Left ventricle myocardium inferior (tissue), 1 donor: ENCODE measurements at regions not wholly inside any gene's neighbourhood (a gene's known extent, or its start where the extent isn't known, plus 50 kb on each side); places are given as distances from the start of the nearest gene placed in this dataset.
A peak's percentile ranks its signal among the peaks of the same experiment; 100 is the strongest.

Experiments
- DNase-seq: peaks from one replicate; pipeline ENCODE4 v3.0.0-alpha.2; 2020
- H3K27ac ChIP-seq: fragments of 200-600 bp; replicated peaks from 2 replicates; pipeline ENCODE4 v1.8.0; 2021
- H3K27me3 ChIP-seq: fragments of 200-600 bp; 2 replicates; pipeline ENCODE4 v1.8.0; 2021; ENCODE audit warnings: low read depth
- H3K36me3 ChIP-seq: fragments of 200-600 bp; 2 replicates; pipeline ENCODE4 v1.8.0; 2021
- H3K4me1 ChIP-seq: fragments of 200-600 bp; 2 replicates; pipeline ENCODE4 v1.8.0; 2021
- H3K4me3 ChIP-seq: fragments of 200-600 bp; 2 replicates; pipeline ENCODE4 v1.8.0; 2021; ENCODE audit warnings: mild to moderate bottlenecking, moderate library complexity
- H3K9me3 ChIP-seq: fragments of 200-600 bp; replicated peaks from 2 replicates; pipeline ENCODE4 v1.8.0; 2021
- intact Hi-C: fragments of 100-400 bp; cut with micrococcal nuclease; formaldehyde crosslinking; loops from one replicate; pipeline ENCODE4 v1.11.0; 2022
- TF ChIP-seq, protein P1 (sequence below): fragments of 200-600 bp; IDR thresholded peaks from 2 replicates; pipeline ENCODE4 v1.8.0; 2021; ENCODE audit warnings: antibody characterized with exemption, mild to moderate bottlenecking, borderline replicate concordance
- donor health status: DM: no; HTN: yes; CAD: no; lungs with severe emphysema.

DNA sequence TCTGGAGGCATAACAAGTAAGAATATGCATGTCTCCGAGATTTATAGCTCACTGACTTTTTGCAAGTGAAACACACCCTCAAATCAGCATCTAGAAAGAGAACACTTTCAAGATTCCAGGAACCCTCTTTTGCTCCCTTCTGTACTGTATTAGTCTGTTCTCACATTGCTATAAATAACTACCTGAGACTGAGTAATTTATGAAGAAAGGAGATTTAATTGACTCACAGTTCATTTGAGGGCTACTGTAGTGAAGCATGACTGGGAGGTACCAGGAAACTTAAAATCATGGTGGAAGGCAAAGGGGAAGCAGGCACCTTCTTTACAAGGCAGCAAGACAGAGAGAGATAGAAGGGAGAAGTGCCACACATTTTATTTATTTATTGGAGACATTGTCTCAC lies 269.9 kb downstream of the UTRN start:
- intact Hi-C loops: no loop called here
- Histone ChIP-seq H3K36me3 (peaks cover 80% of the 10 kb centered on the region), H3K4me3 (no peak overlapping the region), H3K9me3 (no peaks in the 10 kb centered on the region), H3K27me3 (no peaks in the 10 kb centered on the region), H3K27ac (no peak overlapping the region), H3K4me1 (peaks cover 6% of the 10 kb centered on the region)
- TF ChIP-seq, protein P1, sequence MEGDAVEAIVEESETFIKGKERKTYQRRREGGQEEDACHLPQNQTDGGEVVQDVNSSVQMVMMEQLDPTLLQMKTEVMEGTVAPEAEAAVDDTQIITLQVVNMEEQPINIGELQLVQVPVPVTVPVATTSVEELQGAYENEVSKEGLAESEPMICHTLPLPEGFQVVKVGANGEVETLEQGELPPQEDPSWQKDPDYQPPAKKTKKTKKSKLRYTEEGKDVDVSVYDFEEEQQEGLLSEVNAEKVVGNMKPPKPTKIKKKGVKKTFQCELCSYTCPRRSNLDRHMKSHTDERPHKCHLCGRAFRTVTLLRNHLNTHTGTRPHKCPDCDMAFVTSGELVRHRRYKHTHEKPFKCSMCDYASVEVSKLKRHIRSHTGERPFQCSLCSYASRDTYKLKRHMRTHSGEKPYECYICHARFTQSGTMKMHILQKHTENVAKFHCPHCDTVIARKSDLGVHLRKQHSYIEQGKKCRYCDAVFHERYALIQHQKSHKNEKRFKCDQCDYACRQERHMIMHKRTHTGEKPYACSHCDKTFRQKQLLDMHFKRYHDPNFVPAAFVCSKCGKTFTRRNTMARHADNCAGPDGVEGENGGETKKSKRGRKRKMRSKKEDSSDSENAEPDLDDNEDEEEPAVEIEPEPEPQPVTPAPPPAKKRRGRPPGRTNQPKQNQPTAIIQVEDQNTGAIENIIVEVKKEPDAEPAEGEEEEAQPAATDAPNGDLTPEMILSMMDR: no peak
- no peak for DNase-seq

DNA sequence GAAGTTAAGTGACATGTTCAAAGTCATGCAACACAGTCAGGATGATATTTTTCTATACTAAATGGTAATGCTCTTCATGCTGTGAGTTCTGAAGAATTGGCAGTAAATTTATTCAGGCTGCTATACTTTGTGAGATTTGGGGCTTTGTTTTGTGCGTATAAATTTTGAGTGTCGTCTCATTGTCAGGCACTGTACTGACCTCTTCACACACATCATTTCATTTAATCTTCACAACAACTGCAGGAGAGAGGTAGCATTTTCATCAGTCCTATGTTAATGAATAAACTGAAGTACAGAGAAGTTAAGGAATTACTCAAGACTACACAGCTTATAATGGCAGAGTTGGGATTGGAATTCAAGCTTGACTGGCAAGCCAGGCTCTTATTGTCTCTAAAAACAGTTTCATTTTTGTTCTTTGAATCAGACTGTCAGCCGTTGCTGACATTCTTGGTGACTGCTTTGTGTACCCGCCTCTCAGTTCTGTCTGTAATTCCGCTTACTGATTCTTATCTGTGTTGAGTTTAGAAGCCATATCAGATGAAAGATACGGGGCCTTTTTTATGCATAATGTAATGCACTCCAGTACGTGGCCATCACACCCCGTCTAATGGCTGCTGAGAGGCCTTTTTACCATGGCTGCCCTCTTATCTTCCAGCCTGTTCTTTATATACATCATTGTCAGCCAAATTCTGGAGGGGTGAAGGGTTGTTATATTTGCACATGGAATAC lies 274.9 kb downstream of the UTRN start:
- intact Hi-C loops: no loop called here
- DNase-seq: no peak
- Histone ChIP-seq H3K4me1 (peaks cover 12% of the 10 kb centered on the region), H3K27ac (peak overlapping the region; percentile 24), H3K4me3 (no peak overlapping the region), H3K27me3 (no peaks in the 10 kb centered on the region), H3K9me3 (no peaks in the 10 kb centered on the region), H3K36me3 (peaks cover 50% of the 10 kb centered on the region)
- TF ChIP-seq, protein P1: no peak

DNA sequence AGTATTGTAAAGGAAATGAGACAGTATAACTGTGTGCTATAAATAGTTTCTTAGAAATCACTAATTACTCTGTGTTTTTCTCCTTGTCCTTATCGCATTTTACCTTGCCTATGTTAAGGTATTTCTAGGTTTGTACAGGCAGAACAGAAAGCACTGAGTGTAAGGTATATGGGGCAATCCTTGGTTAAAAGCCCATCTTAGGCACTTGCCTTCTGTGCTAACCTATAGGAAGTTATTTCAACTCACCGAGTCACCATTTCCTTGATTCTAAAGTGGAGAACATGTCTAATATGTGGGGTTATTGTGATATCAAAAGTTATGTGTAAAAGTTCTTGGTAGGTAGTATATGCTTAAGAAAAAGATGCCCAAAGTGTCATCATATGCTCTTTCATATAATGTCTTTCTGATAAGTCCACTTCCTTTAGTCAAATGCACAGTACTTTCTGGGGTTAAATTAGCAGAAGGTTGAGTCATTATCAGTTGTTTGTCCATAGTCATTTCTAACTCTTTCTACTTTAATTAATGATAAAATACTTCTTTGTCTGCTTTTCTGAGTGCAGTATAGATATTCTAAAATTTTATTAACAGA lies 276.4 kb downstream of the UTRN start:
- Histone ChIP-seq H3K27me3 (no peaks in the 10 kb centered on the region), H3K27ac (no peak overlapping the region), H3K4me3 (no peak overlapping the region), H3K36me3 (peaks cover 35% of the 10 kb centered on the region), H3K9me3 (no peaks in the 10 kb centered on the region), H3K4me1 (peaks cover 12% of the 10 kb centered on the region)
- DNase-seq: no peak
- TF ChIP-seq, protein P1: no peak
- intact Hi-C loops: no loop called here

DNA sequence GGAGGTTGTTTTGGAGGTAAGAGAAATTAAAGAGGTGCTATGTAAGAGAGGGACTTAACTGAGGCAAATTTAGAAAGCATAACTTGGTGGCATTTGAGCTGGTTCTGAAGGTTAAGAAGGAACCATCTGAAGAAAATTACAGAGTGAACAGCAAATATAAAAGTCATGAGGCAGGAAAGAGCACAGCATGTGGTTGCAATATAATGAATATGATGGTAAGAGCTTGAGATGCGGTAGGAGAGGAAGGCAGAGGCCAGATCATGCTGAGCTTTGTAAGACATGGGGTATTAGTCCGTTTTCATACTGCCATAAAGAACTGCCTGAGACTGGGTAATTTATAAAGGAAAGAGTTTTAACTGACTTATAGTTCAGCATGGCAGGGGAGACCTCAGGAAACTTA lies 279.1 kb downstream of the UTRN start:
- DNase-seq: no peak
- Histone ChIP-seq H3K36me3 (peaks cover 16% of the 10 kb centered on the region), H3K9me3 (no peaks in the 10 kb centered on the region), H3K4me1 (peaks cover 12% of the 10 kb centered on the region), H3K27me3 (no peaks in the 10 kb centered on the region), H3K27ac (no peak overlapping the region), H3K4me3 (no peak overlapping the region)
- intact Hi-C loops: no loop called here
- TF ChIP-seq, protein P1: no peak

DNA sequence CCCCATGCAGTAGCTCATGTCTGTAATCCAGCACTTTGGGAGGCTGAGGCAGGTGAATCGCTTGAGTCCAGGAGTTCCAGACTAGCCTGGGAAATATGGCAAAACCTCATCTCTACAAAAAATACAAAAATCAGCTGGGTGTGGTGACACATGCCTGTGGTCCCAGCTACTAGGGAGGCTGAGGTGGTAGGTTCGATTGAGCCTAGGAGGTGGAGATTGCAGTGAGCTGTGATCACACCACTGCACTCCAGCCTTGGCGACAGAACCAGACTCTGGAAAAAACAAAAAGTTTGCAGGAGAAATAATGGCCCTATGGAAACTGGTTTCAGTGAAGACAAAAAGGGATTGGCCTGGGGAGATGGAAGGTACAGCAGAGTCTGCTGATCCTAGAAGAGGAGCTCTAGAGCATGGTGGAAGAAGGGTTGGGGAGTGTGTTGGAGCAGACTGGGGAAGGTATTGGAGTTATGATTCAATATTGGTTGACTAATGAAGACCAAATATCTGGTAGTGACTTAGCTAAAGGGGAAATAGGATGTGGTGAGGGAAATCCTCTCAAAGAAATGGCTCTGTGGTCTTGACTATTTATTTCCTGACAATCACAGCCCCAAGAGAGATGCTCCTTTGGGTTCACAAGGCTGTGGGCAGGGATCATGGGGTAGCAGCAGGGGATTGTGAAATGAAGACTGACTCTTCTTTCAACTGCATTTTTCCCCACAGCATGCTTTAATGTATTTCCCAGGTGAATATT lies 281.9 kb downstream of the UTRN start:
- H3K4me1 ChIP-seq: no peaks in the 10 kb centered on the region
- no peaks in the 10 kb centered on the region for H3K9me3 ChIP-seq
- no peak for DNase-seq
- no peak overlapping the region for H3K4me3 ChIP-seq
- intact Hi-C loops: no loop called here
- TF ChIP-seq, protein P1: no peak
- H3K27ac ChIP-seq: no peak overlapping the region
- H3K36me3 ChIP-seq: peaks cover 31% of the 10 kb centered on the region
- H3K27me3 ChIP-seq: no peaks in the 10 kb centered on the region
